RPMI7951 (cell line): ENCODE measurements at regions not wholly inside any gene's neighbourhood (a gene's known extent, or its start where the extent isn't known, plus 50 kb on each side); places are given as distances from the start of the nearest gene placed in this dataset.
"Not testable (repeated sequence)": the region's sequence is repeated elsewhere in the genome, so short reads cannot be mapped to it uniquely, and the experiment has no call there.

Experiments
- DNase-seq: peaks from one replicate; pipeline ENCODE4 v3.0.0-alpha.2; 2012; ENCODE audit warnings: low read depth

DNA sequence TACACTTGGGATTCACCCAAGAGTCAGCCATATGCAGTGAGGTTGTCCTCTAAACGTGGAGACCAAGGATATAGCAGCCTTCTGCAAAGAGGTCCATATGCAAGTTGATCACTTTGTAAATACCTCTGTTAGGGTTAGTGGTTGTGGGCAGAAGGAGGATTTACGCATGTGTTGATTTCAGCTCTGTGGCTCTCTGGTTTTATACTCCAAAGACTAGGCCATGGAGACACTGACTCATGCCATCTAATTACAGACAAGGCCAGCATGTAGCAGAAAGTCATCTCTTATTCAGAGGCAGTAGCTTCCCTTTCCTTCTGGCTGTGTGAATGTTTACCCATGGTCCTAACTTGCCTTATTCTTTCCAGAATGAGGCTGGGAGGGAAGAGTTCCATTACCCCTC lies 140.9 kb upstream of the GOLGA6L4 start:
- DNase-seq, result not testable (repeated sequence)

DNA sequence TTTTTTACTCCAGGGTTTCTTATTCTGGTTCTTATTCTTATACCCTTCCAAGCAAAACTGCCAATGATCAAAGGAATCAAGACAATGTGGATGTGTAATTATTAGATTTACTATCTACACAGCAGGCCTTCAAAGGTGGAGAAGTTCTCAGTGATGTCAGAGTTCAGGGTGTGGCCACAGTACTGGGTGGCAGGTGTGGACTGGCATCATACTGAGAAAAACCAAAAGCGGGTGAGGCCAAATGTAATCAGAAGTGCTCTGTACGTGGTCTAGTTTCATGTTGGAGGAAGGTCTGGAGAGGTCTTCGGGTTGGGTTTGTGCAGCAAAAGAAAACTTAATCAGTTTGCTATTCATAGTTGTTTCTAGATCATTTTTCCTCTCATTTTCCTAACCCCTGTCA lies 138.5 kb upstream of the GOLGA6L4 start:
- not testable (repeated sequence) for DNase-seq

GRCh38 chr15:84098604-84099003 lies 137.0 kb upstream of the GOLGA6L4 start:
- DNase-seq, result no peak

- DNase-seq, result peak; percentile 7
Measured at GRCh38 chr15:84099181-84099580, 136.4 kb upstream of the GOLGA6L4 start.

GRCh38 chr15:84103345-84103744 lies 132.2 kb upstream of the GOLGA6L4 start:
- no peak for DNase-seq

- DNase-seq, result no peak
Measured at GRCh38 chr15:84104853-84105252, 130.7 kb upstream of the GOLGA6L4 start.

- DNase-seq, result peak; percentile 9
Measured at GRCh38 chr15:84108728-84109127, 126.8 kb upstream of the GOLGA6L4 start.

DNA sequence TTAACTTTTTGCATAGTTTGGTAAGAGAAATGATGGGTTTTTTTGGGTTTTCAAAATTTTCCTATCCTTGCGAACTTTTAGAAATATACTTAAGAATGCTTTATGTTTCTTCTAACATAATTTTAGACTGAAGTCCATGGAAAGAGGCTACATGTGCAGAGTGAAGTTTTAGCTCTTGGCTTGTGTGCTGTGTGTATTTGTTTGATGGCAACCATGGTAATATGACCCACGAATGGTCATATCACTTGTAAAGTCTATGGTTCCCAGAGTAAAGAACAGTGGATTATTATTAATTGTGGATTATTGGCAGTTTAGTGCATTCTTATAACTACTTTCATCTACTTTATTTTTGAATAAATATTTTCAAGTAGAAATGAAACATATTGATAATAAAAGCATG lies 124.0 kb upstream of the GOLGA6L4 start:
- peak; percentile 13 for DNase-seq

- DNase-seq, result peak; percentile 60
Measured at GRCh38 chr15:84112025-84112424, 123.5 kb upstream of the GOLGA6L4 start.

DNA sequence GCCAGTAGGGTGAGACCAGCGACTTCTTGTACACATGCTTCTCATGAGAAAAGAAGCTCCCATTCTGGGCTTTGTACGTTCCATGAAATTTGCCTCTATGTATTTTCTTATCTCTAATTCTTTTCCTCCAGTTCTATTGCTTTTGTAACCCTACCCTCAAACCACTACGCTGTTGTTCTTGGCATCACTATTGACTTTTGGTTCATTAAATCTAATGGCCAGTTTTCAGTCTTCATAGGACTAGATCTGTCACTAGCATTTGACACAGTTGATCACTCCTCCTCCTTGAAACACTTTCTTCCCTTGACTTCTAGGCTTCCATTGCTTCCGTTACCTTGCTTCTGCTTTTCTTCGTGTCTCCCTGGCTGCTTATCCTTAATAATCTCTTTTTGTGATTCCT lies 121.7 kb upstream of the GOLGA6L4 start:
- DNase-seq, result no peak

GRCh38 chr15:84114680-84115079 lies 120.9 kb upstream of the GOLGA6L4 start:
- not testable (repeated sequence) for DNase-seq

DNA sequence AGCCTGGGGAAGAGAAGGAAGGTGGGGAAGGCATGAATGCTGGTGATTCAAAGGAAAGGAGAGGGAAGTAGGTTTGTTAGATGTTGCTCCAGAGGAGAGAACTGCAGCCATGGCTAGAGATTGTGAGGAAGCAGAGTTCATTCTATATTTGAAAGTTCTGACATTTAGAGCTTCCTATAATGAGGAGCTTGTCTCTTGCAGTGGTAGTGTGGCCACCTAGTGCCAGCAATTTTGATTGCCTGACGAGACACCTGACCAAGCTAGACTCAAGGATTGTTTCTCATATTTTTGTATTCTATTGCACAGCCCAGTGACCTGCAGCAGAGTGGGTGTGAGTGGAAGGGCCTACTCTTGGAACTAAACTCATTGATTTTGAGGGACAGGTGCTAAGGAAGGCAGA lies 116.2 kb upstream of the GOLGA6L4 start:
- DNase-seq, result not testable (repeated sequence)

DNA sequence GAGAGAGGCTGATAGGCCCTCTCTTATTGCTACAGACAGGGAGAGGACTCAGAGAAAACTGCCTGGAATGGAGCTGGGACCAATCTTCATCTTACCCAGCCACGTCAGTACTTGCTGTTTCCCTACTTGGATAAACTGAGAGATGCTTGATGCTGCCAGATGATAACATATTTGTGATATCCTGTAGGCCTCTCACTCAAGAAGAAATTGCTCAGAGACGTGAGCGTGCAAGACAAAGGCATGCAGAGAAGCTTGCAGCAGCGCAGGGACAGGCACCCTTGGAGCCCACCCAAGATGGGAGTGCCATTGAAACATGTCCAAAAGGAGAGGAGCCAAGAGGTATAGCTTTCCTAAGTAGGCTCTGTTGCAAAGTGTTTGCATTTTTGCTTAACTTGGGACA lies 114.7 kb upstream of the GOLGA6L4 start:
- DNase-seq, result not testable (repeated sequence)

DNA sequence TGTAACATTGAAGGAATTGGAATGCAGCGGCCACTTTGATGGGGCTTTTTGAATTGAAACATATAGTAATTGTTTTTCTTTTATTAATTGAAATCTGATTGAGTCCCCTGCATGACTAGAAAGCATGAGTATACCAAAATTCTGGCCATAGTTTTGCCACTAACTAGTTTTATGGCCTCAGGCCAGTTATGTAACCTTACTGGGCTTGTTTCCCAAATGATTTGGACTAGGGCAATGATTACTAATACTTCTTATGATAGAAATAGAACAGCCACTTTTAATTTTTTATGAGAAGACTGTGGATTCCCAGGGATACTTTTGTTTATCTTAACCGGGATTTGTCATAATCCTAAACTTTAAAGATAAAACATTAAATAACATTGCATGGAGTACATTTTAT lies 106.9 kb upstream of the GOLGA6L4 start:
- DNase-seq, result peak; percentile 8

- DNase-seq, result not testable (repeated sequence)
Measured at GRCh38 chr15:84130098-84130831, 105.3 kb upstream of the GOLGA6L4 start.

- DNase-seq, result not testable (repeated sequence)
Measured at GRCh38 chr15:84135931-84136456, 99.6 kb upstream of the GOLGA6L4 start.

- DNase-seq, result peak; percentile 74
Measured at GRCh38 chr15:84142888-84143337, 92.7 kb upstream of the GOLGA6L4 start.

GRCh38 chr15:84143753-84144314 lies 91.7 kb upstream of the GOLGA6L4 start:
- no peak for DNase-seq

- not testable (repeated sequence) for DNase-seq
Measured at GRCh38 chr15:84144946-84145345, 90.6 kb upstream of the GOLGA6L4 start.

DNA sequence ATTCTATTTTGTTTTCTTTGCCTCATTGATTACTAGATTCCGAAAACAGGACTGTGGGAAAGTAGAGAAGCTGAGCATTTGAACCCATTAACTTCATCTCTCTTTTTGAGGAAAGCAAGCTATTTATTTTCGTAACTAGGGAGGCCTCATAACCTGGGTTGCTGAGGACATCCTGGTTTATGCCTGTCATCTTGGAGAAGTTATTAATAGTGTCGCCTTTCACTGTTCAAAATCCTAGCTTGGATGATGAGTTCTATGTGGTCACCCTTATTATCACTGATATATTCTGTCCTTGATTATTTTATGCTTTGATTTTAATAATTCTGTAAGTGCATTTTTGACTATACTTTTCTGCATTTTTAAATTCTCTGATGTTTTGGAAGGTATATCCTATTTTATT lies 89.3 kb upstream of the GOLGA6L4 start:
- DNase-seq, result not testable (repeated sequence)

DNA sequence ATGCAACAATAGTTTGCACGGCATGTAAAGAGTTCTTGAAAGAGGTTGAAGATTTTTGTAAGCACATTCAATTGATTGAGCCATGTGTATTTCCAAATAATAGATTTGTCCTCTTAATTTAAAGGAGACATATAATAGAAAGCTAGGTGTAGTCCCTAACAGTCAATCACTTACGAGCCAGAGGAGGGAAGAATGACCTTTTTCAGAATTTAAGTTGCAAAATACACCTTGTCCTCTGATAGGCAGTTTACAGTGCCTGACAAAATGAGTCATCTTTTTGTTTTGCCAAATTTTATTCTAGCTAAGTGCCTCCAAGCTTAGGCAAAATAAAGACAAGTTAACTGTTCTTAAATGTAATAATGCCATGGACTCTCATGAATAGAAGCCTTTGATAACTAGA lies 88.3 kb upstream of the GOLGA6L4 start:
- not testable (repeated sequence) for DNase-seq

GRCh38 chr15:84151205-84151931 lies 84.2 kb upstream of the GOLGA6L4 start:
- peak; percentile 34 for DNase-seq
